HG03342 (cell line): ENCODE measurements at regions not wholly inside any gene's neighbourhood (a gene's known extent, or its start where the extent isn't known, plus 50 kb on each side); places are given as distances from the start of the nearest gene placed in this dataset.

Source experiments
- ATAC-seq: cut with Tn5 transposase; IDR thresholded peaks from one replicate; pipeline ENCODE4 v1.9.1; 2021; ENCODE audit warnings: mild to moderate bottlenecking, moderate library complexity; ENCODE audit not compliant: unreplicated experiment

GRCh38 chr22:49660321-49660720 lies 167.4 kb downstream of the BRD1 start:
- no peak for ATAC-seq

DNA sequence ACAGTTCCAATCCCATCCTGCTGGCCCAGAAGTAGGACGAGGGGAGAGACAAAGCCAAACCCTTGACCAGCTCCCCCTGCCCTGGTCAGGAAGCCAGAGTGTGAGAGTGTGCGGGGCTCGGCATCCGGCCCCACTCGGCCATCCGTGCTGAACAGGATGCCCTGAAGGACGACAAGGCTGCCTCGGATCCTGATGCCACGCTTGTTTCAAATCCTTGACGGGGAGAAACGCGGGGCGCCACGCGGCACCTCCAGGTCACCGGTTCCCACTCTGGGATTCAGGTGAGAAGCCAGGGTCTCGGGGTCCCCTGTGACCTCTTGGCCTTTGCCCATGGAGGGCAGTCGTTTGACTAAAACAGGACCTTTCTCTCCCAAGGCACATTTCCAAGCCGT lies 167.8 kb downstream of the BRD1 start:
- ATAC-seq, result no peak

GRCh38 chr22:49659281-49659923 lies 168.3 kb downstream of the BRD1 start:
- ATAC-seq, result no peak

- ATAC-seq, result no peak
These were observed 168.8 kb downstream of the BRD1 start for GRCh38 chr22:49658902-49659280.

DNA sequence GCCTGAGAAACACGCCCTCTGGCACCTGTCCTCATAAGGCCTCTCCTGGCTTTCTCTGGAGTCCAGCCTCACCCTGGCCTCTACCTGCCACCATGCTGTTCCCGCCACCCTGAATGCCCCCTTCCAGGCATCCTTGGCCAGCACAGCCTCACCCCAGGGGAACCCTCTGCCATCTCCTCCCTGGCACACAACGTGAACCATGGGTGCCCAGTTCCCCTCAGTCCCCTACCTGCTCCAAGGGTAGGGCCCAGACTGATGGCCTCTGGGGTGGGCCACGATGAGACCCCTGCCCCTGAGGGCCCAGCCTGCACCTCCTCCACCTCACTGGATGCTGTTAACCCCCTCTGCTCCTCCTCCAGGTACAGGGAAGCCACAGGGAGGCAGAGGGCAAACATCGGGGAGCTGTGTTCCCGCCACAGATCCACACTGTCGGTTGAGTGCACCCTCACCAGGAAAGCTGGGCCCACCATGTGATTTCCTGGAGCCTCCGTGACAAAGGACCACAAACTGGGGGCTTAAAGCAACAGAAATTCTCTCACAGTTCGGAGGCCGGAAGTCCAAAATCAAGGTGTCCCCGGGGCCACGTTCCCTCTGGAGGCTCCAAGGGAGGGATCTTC lies 169.6 kb downstream of the BRD1 start:
- no peak for ATAC-seq

DNA sequence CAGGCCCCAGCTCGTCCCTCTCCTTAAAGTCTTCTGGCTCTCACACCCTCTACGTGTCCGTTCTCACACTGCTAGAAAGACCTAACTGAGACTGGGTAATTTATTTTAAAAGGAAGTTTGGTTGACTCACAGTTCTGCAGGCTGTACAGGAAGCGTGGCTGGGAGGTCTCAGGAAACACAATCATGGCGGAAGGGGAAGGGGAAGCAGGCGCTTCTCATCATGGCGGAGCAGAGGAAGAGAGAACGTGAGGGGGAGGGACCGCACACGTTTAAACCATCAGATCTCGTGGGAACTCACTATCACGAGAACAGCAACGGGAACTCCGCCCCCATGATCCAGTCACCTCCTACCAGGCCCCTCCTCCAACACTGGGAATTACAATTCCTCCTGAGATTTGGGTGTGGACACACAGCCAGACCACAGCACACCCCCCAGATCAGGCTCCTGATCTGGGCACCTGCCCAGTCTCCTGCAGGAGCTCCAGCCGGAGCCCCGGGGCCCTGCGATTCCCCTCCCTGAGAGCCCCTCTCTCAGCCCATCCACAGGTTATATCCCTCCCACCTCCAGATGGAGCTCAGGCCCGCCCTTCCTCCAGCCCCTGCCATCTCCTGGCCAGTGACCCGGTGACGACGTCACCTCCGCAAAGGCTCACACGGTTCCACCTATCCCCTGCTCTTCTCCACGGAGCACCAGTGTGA lies 170.2 kb downstream of the BRD1 start:
- ATAC-seq, result peak; percentile 73

DNA sequence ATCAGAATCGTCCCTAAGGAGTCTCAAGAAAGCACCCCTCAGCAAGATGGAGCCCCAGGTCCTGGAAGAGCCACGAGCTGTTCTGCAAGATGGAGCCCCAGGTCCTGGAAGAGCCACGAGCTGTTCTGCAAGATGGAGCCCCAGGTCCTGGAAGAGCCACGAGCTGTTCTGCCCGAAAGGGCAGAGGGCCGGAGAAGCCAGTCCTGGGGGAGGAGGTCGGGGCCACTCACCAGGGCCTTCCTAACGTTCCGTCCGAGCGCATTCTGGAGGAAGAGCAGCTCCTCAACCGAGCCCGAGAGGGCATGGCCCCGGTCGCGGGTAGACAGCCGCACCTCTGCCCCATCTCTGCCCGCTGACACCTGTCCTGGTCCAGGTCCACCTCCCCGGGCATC lies 170.8 kb downstream of the BRD1 start:
- ATAC-seq, result peak; percentile 34

DNA sequence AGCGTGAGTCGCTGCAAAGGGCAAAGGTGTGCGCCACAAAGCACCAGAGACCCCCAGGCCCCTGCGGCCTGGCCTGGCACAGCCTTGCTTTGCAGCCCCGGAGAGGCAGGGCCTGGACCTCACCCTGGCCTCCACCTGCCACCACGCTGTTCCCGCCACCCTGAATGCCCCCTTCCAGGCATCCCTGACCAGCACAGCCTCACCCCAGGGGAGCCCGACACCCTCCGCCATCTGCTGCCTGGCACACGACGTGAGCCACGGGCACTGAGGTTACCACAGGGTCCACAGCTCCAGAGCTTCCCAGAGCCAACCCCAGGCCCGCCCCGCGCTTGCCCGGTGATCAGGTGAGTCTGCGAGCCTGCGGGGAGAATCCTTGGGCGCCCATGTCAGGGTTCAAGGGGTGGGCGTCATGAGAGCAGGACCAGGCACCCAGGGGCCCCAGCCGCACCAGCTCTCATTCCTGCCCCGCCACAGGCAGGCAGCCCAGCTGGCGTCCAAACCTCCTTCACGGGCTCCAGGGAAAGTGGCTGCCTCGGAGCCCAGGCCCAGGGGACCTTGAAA lies 171.3 kb downstream of the BRD1 start:
- ATAC-seq, result no peak

- ATAC-seq, result no peak
These were observed 172.4 kb downstream of the BRD1 start for GRCh38 chr22:49655168-49655812.

DNA sequence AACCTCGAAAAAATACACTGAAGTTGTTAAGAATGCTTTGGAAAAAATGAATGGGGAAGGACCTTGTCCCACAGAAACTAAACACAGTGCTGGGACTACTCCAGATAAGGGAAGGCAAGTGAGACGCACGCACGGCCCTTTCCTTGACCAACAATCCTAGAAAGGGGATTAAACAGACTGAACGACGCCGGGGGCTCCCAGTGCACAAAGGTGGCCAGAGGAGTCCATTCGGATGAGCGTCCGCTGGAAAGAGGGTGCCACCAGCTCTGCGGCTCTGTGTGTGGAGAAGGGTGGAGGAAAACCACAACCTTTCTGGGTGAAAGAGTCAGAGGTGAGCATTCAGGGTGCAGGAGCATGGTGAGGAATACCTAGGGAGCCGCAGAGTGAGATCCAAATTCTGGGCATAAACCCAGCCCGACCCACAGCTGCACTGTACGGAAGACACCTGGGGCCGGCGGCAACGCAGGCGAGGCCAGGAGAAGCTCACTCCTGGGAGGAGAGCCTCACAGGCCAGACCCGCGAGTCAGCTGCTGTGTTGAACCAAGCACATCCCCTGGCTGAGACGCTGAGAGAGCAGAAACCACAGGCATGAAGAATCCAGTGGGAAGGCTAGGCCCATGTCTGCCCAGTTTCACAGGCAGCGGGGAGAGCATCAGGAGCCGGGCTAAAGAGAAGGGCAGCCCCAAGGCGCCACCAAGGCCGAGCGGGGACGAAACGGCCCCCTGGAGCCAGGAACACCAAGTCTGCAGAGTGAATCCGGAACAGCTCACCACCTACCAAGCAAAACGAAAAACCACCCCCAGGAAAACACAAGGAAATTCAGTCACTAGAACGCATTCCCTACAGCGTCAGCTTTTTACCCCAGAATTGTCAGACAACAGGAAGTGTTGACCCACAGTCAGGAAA lies 177.1 kb downstream of the BRD1 start:
- ATAC-seq, result no peak

GRCh38 chr22:49649166-49650068 lies 178.3 kb downstream of the BRD1 start:
- ATAC-seq, result no peak

DNA sequence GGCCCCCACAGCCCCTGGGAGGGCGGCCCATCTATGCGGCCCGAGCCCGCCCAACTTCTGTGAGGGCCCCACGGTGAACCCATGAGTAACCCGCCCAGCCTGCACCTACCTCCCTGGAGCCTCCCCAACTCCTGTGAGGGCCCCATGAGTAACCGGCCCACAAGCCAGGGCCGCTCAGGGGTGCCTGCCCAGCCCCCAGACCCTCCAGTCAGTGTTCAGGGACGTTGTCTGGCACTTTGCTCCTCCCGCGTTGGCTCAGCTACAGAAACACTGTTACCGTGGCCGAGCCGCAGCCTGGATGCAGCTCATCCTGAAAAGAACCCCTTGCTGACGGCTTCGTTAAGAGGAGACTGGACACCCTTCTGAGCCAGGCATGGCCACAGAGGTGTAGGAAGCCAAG lies 179.6 kb downstream of the BRD1 start:
- ATAC-seq, result no peak

DNA sequence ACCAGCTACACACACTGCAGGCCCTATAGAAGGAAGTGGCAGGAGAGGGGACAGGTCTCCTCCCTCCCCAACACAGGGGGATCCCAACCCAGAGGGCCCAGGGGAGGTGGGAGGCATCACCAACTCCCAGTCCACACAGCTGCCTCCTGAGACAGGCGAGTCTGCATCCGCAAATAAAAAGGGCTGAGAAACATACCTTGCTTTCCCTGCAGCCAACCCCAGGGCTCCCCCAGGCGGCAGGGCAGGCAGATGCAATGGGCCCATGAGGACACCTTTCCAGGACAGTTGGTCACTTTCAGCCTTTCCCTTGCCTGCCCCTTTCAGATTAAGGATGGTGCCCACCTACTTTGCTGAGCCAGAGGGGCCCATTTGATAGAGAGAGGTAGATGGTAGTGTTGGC lies 180.0 kb downstream of the BRD1 start:
- ATAC-seq, result no peak

DNA sequence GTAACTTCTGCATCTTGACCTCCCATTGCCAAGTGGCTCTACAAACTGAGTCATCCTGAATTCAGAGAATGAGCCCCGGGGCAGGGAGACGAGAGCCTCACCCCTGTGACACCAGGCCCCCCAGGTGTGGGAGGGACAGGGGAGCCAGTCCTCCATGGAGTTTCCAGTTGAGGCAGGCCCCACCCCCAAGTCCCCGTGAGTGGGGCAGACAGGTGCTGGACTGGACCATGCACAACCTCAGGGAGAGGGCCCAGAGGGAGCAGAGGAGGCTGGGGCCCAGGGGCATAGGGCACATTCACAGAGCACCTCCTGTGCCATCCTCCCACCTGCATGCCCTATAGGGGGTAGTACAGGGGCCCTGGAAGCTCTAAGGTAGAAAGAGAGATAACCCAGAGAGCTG lies 180.8 kb downstream of the BRD1 start:
- no peak for ATAC-seq

GRCh38 chr22:49645791-49646550 lies 181.7 kb downstream of the BRD1 start:
- ATAC-seq, result no peak

- no peak for ATAC-seq
These were observed 182.4 kb downstream of the BRD1 start for GRCh38 chr22:49645257-49645656.

DNA sequence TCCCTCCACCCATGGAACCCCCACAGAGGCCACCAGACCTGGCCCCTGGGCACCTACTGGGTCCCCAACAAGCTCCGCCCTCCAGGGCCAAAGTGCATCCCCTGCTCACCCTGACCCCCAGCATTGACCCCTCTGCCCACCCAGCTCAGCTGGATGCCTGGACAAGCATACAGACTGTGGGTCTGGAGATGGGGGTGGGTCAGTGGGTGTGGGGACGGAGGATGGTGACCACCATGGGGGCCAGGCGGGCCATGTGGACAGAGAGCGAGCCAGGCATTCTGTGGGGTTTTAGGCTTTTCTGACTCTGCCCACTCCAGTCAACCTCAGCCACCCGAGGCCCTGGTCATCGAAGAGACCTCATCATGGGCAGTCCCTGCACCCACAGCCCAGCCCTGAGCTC lies 183.7 kb downstream of the BRD1 start:
- no peak for ATAC-seq

DNA sequence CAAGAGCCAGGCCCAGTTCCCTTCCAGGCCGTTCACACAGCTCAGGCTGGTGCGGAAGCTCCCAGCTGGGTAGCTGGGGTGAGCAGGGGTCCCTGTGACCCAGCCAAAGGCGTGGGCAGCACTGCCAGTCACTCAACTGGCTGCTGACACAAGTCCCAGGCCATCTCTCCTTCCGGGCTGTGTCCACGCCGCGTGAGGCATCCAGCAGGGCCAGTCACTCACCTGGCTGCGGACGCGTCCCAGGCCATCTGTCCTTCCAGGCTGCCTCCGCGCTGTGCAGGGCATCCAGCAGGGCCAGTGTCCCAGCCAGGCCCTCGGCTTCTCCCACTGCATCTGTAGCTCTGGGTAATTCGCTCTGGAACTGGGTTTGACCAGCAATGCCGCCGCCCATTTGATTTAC lies 184.2 kb downstream of the BRD1 start:
- no peak for ATAC-seq

DNA sequence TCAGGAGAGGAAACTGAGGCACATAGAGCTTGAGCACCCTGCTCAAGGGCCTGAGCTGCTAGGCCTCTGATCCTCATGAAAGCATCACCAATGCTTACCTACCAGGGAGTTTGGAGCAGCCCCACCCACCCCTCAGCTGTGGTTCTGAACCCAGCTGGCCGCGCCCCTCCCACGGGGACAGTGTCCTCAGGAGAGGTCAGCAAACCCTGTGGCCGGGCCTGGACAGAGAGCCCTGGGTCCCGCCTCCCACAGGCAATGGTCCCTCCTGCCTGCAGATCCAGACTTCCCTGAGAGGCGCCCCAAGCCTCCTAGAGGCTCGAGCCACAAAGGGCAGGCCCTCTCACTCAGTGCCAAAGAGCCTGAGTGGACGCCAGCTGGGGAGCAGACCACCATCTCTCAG lies 184.9 kb downstream of the BRD1 start:
- ATAC-seq, result no peak
